Astrocyte (in vitro differentiated cells and primary cell): ENCODE measurements at regions not wholly inside any gene's neighbourhood (a gene's known extent, or its start where the extent isn't known, plus 50 kb on each side); places are given as distances from the start of the nearest gene placed in this dataset.

Experiments used
- DNase-seq: peaks from one replicate; pipeline ENCODE4 v3.0.0-alpha.2; 2010; ENCODE audit warnings: low read depth
- FAIRE-seq: peaks from 2 replicates; lab custom pipeline; 2011; peaks lifted over from hg19 to GRCh38; lab: Jason Lieb, UNC
- H2AFZ ChIP-seq: 2 replicates; pipeline ENCODE4 v1.6.0; 2012; ENCODE audit warnings: low read depth, low read length, inconsistent platforms
- H3K27ac ChIP-seq: 2 replicates; pipeline ENCODE4 v1.5.1; 2011; ENCODE audit warnings: low read depth, low read length, inconsistent platforms
- H3K27me3 ChIP-seq: 2 replicates; pipeline ENCODE4 v1.6.0; 2011; ENCODE audit warnings: low read length, inconsistent platforms; ENCODE audit not compliant: insufficient read depth
- H3K36me3 ChIP-seq: 2 replicates; pipeline ENCODE4 v1.5.1; 2011; ENCODE audit warnings: low read length, inconsistent platforms; ENCODE audit not compliant: insufficient read depth
- H3K4me1 ChIP-seq: 2 replicates; pipeline ENCODE4 v1.5.1; 2011; ENCODE audit warnings: low read length, inconsistent platforms; ENCODE audit not compliant: insufficient read depth
- H3K4me2 ChIP-seq: 2 replicates; pipeline ENCODE4 v1.6.0; 2012; ENCODE audit warnings: low read length, inconsistent platforms
- H3K4me3 ChIP-seq: 2 replicates; pipeline ENCODE4 v1.5.1; 2011; ENCODE audit warnings: low read depth, mild to moderate bottlenecking, low read length, inconsistent platforms; ENCODE audit not compliant: insufficient read depth
- H3K79me2 ChIP-seq: 2 replicates; pipeline ENCODE4 v1.6.0; 2012; ENCODE audit warnings: mild to moderate bottlenecking, low read length, inconsistent platforms; ENCODE audit not compliant: insufficient read depth
- H3K9ac ChIP-seq: 2 replicates; pipeline ENCODE4 v1.6.0; 2012; ENCODE audit warnings: mild to moderate bottlenecking, low read length, inconsistent platforms
- H3K9me3 ChIP-seq: 2 replicates; pipeline ENCODE4 v1.5.1; 2012; ENCODE audit warnings: low read depth, mild to moderate bottlenecking, low read length, inconsistent platforms; ENCODE audit not compliant: insufficient read depth
- H4K20me1 ChIP-seq: 2 replicates; pipeline ENCODE4 v1.6.0; 2012; ENCODE audit warnings: low read length, inconsistent platforms; ENCODE audit not compliant: insufficient read depth
- H3K27ac Mint-ChIP-seq: one replicate; pipeline ENCODE4 v1.8.0; 2021; ENCODE audit warnings: mild to moderate bottlenecking, mixed read lengths; ENCODE audit not compliant: unreplicated experiment
- H3K27me3 Mint-ChIP-seq: one replicate; pipeline ENCODE4 v1.8.0; 2021; ENCODE audit warnings: low read depth, mixed read lengths; ENCODE audit not compliant: unreplicated experiment
- H3K36me3 Mint-ChIP-seq: one replicate; pipeline ENCODE4 v1.8.0; 2021; ENCODE audit warnings: low read depth, mixed read lengths; ENCODE audit not compliant: unreplicated experiment
- H3K4me1 Mint-ChIP-seq: one replicate; pipeline ENCODE4 v1.8.0; 2021; ENCODE audit warnings: low read depth, mixed read lengths; ENCODE audit not compliant: unreplicated experiment
- H3K4me3 Mint-ChIP-seq: one replicate; pipeline ENCODE4 v1.8.0; 2021; ENCODE audit warnings: mild to moderate bottlenecking, moderate library complexity, mixed read lengths; ENCODE audit not compliant: unreplicated experiment
- H3K9me3 Mint-ChIP-seq: one replicate; pipeline ENCODE4 v1.8.0; 2021; ENCODE audit warnings: mild to moderate bottlenecking, mixed read lengths; ENCODE audit not compliant: unreplicated experiment
- CTCF ChIP-seq: IDR thresholded peaks from 2 replicates; pipeline ENCODE4 v1.5.1; 2011; ENCODE audit warnings: low read depth, mild to moderate bottlenecking, inconsistent platforms, low read length, moderate library complexity; ENCODE audit not compliant: insufficient read depth
- EZH2 ChIP-seq: IDR thresholded peaks from 2 replicates; pipeline ENCODE4 v1.6.1; 2012; ENCODE audit warnings: mild to moderate bottlenecking, low read length, inconsistent platforms; ENCODE audit not compliant: insufficient read depth

GRCh38 chr2:21288739-21289520, 165.2 kb downstream of the TDRD15 start:
- Mint-ChIP-seq H3K4me3 (no peak overlapping the region), H3K9me3 (no peaks in the 10 kb centered on the region)

GRCh38 chr2:21289551-21289950, 165.8 kb downstream of the TDRD15 start:
- peak overlapping the region; percentile 4 for H3K27ac ChIP-seq
- Mint-ChIP-seq H3K27ac (peak overlapping the region; percentile 88), H3K4me1 (peaks cover 24% of the 10 kb centered on the region), H3K27me3 (no peaks in the 10 kb centered on the region), H3K36me3 (no peaks in the 10 kb centered on the region), H3K9me3 (no peaks in the 10 kb centered on the region), H3K4me3 (no peak overlapping the region)
- no peak overlapping the region for H3K4me2 ChIP-seq
- TF ChIP-seq EZH2, result no peak
- no peak for TF ChIP-seq CTCF
- H2AFZ ChIP-seq, result no peak overlapping the region
- no peak for DNase-seq
- H3K4me3 ChIP-seq, result no peak overlapping the region
- no peaks in the 10 kb centered on the region for H3K4me1 ChIP-seq
- no peak overlapping the region for H3K9ac ChIP-seq
- H3K27me3 ChIP-seq, result no peaks in the 10 kb centered on the region
- no peaks in the 10 kb centered on the region for H3K36me3 ChIP-seq
- no peaks in the 10 kb centered on the region for H4K20me1 ChIP-seq
- no peaks in the 10 kb centered on the region for H3K9me3 ChIP-seq
- H3K79me2 ChIP-seq, result no peaks in the 10 kb centered on the region
- FAIRE-seq, result no peak

More at GRCh38 chr2:21288739-21289520, 165.2 kb downstream of the TDRD15 start:
- Histone ChIP-seq H3K36me3 (no peaks in the 10 kb centered on the region), H3K4me3 (no peak overlapping the region), H3K9me3 (no peaks in the 10 kb centered on the region), H3K27me3 (no peaks in the 10 kb centered on the region), H3K4me1 (no peaks in the 10 kb centered on the region), H3K9ac (no peak overlapping the region), H2AFZ (no peak overlapping the region), H3K4me2 (no peak overlapping the region), H4K20me1 (no peaks in the 10 kb centered on the region), H3K27ac (no peak overlapping the region), H3K79me2 (no peaks in the 10 kb centered on the region)
- no peaks in the 10 kb centered on the region for H3K27me3 Mint-ChIP-seq
- no peak for DNase-seq
- H3K4me1 Mint-ChIP-seq, result peaks cover 24% of the 10 kb centered on the region
- peak overlapping the region; percentile 88 for H3K27ac Mint-ChIP-seq
- FAIRE-seq, result no peak
- TF ChIP-seq EZH2 (no peak), CTCF (no peak)
- no peaks in the 10 kb centered on the region for H3K36me3 Mint-ChIP-seq

GRCh38 chr2:21289989-21290388, 166.2 kb downstream of the TDRD15 start:
- no peak overlapping the region for H3K4me3 ChIP-seq
- peak overlapping the region; percentile 4 for H3K27ac ChIP-seq
- no peak overlapping the region for H2AFZ ChIP-seq
- no peak overlapping the region for H3K9ac ChIP-seq
- peak overlapping the region; percentile 54 for H3K27ac Mint-ChIP-seq
- no peaks in the 10 kb centered on the region for H3K36me3 ChIP-seq
- H3K9me3 Mint-ChIP-seq, result no peaks in the 10 kb centered on the region
- no peaks in the 10 kb centered on the region for H3K4me1 ChIP-seq
- peaks cover 24% of the 10 kb centered on the region for H3K4me1 Mint-ChIP-seq
- FAIRE-seq, result no peak
- no peaks in the 10 kb centered on the region for H3K79me2 ChIP-seq
- H4K20me1 ChIP-seq, result no peaks in the 10 kb centered on the region
- H3K9me3 ChIP-seq, result no peaks in the 10 kb centered on the region
- no peak overlapping the region for H3K4me2 ChIP-seq
- H3K36me3 Mint-ChIP-seq, result no peaks in the 10 kb centered on the region
- DNase-seq, result no peak
- no peak for TF ChIP-seq EZH2
- no peak for TF ChIP-seq CTCF
- H3K27me3 ChIP-seq, result no peaks in the 10 kb centered on the region
- no peaks in the 10 kb centered on the region for H3K27me3 Mint-ChIP-seq
- no peak overlapping the region for H3K4me3 Mint-ChIP-seq
